HT1080 (cell line): ENCODE measurements at regions not wholly inside any gene's neighbourhood (a gene's known extent, or its start where the extent isn't known, plus 50 kb on each side); places are given as distances from the start of the nearest gene placed in this dataset.

Experiments used
- DNase-seq: peaks from one replicate; pipeline ENCODE4 v3.0.0-alpha.2; 2015; ENCODE audit warnings: low read depth

GRCh38 chr10:90319188-90319914 lies 538.5 kb downstream of the HTR7 start:
- peak; percentile 95 for DNase-seq

DNA sequence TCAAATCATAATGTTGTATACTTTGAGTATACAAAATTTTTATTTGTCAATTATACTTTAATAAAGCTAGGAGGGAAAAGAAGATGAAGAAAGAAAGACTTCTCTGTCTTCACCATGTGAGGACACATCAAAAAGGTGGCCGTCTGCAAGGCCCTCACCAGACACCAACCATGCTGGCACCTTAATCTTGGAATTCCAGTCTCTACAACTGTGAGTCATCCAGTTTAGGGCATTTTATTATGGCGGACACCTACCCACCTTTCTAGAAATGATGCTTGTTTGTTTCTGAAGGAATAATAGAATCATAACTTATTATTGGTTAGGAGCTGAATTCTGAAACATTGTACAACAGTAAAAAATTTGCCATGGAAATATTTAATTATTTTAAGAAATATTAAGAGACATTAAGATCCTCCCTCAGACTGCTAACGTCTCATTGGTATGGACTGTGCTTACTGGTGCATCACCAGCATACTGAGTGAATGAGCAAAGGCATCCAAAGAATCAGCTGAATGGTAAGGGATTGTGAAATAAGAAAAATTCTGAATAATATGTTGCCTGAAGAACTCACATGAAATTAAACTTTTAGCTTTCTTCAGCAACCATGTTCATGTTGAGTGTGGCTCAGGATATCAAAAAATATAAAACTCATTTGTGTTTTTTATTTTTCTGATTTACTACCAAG lies 536.6 kb downstream of the HTR7 start:
- no peak for DNase-seq

DNA sequence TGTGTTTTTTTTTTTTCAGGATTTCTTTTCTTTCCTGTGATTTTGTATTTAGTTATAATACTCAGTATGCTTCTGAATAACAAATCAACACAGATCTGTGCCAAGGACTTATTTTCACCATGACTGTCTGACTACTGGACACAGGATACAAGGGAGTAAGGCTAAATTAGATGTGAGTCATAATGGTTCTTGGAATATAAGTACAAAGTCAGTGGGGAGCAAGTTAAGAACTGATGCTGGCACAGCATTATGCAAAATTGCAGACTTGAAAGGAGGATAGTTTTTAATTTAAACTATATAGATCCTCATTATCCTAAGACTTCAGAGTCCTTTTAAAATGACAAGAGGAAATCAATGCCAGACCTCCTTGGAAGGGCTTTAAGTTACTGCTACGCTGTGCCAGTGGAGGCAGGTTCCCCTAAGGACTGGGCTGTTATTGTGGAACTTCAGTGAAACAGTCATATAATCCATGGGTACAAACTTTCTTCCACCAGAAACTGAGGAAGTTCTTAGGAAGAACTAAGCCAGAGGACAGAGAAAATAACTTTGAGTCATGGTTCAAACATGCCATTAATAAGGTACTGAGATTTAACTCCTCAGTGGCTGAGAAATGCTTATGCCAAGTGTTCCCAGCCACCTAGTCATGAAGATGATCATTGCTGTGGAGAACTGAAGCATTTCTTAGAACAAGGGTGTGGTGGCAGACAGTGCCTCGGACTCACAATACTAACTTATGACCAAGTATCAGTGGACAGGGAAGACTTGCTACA lies 531.2 kb downstream of the HTR7 start:
- DNase-seq, result peak; percentile 66

- DNase-seq, result no peak
Observed at GRCh38 chr10:90327611-90328010, 530.2 kb downstream of the HTR7 start.

DNA sequence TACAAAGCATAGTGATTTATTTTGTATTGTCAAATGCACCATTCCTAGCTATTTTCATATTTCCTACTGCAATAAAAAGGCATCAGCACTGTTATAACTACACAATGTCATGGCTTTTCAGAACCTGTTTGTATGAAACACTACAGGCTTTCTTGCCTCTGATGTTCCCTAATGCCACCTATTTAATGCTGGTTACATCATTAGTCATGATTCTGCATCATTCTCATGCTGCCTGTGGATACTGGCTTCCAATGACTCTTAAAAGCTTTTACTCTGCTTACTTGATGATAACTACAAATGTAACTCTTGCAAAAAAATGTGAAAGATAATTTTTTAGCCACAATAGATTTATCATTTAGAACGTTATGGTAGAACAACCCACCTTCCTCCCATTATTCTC lies 529.4 kb downstream of the HTR7 start:
- DNase-seq, result no peak

GRCh38 chr10:90328896-90329295 lies 528.9 kb downstream of the HTR7 start:
- DNase-seq, result no peak

DNA sequence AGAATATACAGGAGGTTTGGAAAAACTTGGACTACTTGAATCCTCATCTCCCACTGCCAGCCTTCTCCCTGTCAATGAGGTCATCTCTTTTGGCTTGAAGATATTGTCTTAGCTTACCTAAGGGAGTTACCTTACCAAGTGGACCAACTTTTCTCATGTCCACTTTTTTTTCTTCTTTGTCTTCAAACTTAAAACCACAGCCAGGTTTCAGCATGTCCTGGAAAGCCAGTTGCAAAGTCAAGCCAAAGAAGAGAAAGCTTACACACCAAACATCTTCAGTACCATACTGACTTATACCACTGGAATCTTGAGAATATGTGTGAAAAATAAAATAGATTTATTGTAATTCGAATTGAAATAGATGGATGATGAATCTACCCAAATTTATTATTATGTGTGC lies 520.5 kb downstream of the HTR7 start:
- DNase-seq, result no peak

DNA sequence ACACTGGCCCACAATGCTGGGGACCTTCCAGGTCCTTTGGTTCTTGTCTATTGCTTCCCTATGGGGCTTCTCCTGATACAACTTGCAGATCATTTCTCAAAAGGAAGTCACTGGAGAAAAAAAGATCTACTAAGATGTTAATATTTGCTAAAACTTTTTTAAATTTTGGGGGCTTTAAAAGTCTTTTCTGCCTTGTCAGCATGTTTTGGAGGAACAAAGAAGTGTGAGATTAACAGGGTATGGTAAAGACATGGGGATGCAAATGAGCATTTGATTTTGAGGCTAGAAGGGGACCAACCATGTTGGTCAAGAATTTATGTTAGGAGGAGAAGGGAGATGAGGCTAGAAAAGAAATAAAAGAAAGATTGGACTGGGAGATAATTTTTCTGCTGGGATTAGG lies 515.4 kb downstream of the HTR7 start:
- DNase-seq, result no peak

DNA sequence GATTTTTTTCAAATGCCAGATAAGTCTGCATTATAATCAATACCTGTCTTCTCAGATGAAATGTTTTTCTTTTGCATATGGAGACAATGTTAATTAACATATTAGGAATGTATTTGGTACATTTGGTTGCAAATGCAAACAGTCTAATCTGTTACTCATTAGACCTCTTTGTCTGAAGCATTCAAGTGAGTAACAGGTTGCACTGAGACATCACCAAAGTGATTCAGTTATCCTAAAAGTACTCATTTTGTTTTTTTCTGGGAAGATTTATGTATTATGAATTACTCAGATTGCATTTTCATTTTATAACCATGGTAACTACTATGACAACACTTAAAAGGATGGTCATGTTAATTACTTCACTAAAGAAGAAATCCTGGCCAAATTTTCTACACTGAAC lies 513.6 kb downstream of the HTR7 start:
- no peak for DNase-seq

DNA sequence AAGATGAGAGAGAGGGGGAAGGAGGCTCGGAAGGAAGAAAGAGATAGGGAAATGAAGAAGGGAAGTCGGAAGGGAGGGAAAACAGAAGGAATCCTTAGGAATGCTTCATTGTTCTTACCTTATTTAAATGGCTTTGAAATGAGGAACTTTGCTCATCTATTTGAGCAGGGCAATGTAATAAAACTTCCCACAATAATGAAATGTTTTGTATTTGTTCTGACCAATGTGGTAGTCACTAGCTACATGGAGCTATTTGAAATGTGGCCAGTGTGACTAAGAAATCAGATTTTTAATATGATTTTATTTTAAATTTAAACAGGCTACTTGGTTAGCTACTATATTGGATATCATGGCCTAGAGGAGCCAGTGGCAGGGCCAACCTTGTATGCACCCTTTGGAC lies 510.6 kb downstream of the HTR7 start:
- DNase-seq, result no peak

DNA sequence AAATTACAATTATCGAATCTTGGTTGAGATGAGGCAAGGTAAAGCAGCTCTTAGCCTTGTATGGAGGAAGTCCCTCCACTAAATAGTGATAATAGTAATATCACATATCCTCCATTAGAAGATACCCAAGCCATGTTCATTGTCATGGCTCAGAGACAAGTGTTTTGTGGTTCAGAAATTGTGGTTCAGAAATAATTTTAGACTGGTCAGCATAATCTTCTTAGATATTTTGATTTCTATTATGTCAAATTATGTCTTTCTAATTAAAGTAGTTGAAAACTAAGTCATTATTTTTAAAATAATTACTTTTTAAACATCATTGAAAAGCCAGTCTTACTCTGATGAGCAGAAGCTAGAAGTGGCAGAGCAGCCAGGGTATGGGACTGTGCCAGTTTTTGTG lies 507.7 kb downstream of the HTR7 start:
- DNase-seq, result no peak

DNA sequence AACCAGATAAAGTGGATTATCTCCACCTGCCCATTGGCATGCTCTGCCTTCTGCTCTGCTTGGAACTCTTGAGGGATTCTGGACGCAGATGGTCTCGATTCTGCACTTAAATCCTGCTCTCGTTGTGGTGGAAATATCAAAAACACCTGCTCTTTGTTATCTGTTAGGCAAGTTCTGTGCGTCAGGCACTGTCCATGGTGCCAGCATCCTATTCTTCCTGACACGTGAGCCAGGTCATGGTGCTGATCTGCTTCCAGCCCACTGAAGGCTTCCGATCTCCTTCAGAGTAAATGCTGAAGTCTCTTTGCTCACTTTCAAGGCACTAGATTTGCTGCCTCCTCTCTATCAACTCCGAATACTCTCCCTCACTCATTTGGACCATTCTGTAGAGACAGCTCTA lies 505.6 kb downstream of the HTR7 start:
- DNase-seq, result no peak

DNA sequence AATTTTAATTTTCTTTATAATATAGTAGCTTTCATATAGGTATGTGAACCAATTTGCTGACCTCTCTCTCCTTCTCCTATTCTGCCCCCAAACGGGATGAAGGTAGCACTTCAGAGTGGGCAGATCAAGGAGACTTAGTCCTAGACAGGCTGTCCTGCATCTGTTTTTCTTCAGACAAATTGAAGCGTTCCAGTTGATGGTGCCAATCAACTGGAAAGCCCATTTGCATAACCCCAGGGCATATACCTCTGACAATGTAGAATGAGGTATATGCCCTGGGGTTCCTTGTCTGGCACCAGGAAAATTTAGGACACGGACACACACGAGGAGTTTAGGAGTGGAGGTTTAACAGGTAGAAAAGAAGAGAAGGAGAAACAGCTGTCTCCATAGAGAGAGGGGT lies 502.9 kb downstream of the HTR7 start:
- no peak for DNase-seq

DNA sequence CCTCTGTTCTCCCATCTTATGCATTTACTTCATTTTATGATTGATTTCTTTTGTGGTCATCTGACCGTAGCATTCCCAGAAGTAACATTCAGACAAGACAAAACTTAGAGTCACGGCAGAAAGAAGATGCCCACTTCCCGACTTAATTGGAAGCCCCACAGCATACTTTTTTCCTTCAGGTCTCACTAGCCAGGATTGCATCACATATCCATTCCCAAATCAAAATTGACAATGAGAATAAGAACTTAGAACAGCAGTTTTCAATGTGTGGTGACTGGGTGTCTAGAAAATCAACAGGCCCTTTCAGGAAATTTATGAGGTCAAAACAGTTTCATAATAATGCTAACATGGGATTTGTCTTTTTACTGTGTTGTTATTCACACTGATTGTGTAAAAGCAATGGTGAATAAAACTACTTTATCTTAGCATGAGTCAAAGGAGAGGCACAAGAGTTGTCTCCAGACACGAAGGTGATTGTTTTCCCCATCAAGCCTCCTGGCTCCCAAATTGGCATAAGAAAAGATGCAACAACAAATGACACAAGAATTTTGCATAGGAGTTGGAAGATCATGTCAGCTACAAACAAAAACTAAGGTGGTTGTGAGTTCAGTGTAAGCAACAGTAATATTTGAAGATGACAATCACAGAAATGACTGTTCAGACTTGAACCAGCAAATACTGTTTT lies 493.9 kb downstream of the HTR7 start:
- no peak for DNase-seq

GRCh38 chr10:90372451-90372850 lies 485.4 kb downstream of the HTR7 start:
- DNase-seq, result no peak

GRCh38 chr10:90373911-90374310 lies 483.9 kb downstream of the HTR7 start:
- DNase-seq, result no peak

DNA sequence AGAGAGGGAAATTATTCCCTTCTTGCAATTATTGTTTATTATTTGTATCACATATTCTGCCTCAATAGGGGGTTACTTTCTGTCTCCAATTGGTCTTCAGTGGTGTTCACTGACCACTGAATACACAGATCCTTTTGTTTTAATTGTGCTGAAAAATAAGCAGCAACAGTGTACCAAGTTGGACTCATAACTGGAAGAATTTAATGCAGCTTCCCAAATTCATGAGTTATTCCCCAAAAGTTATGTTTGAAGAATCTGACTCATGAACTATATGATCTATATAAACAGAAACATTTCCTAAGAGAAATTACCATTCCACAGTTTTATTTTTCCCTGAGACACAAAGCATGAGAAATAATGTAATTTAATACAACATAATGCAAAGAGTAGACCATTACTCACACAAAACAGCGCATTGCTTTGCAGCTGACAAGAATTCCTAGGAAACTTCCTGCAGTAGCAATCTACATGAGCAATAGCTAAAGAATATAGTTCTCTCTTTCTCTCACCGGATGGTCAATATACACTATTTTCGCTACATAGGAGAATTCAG lies 479.2 kb downstream of the HTR7 start:
- DNase-seq, result peak; percentile 37

- DNase-seq, result no peak
Observed at GRCh38 chr10:90381468-90381867, 476.4 kb downstream of the HTR7 start.

DNA sequence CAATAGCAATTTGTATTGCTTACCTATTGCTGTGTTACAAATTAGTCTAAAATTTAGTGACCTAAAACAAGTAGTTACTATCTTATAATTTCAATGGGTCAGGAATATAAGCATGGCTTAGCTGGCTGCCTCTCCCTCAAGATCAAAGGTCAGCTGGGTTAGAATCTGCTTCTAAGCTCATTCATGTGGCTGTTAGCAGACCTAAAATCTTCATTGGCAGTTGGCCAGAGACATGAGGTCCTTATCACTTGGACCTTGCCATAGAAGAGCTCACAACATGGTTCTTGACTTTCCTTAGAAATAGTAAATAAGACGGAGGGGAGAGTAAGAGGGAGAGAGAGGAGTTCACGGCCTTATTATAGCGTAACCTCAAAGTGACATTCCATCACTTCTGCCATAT lies 468.0 kb downstream of the HTR7 start:
- DNase-seq, result no peak

GRCh38 chr10:90394311-90394710 lies 463.5 kb downstream of the HTR7 start:
- DNase-seq, result no peak

GRCh38 chr10:90396721-90397120 lies 461.1 kb downstream of the HTR7 start:
- DNase-seq, result no peak

DNA sequence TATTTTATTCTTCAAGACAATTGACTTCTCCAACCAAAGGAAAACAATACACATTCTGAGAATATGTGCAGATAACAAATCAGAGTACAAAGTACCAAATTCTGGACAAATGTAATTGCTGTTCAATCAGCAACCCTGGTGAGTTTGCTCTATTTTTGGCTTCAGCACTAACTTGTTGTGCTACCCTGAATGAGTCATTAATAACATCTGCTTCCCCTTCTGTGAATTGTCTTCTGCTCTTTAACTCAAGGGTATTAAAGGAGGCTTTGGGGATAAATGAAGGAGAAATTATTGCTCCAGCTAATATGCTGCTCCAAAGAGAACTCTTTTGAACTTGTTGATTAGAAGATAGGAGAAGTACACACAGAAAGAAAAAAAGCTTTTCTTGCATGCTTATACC lies 459.3 kb downstream of the HTR7 start:
- DNase-seq, result no peak
